IPS-18a (cell line): ENCODE measurements at regions not wholly inside any gene's neighbourhood (a gene's known extent, or its start where the extent isn't known, plus 50 kb on each side); places are given as distances from the start of the nearest gene placed in this dataset.
"Not testable (repeated sequence)": the region's sequence is repeated elsewhere in the genome, so short reads cannot be mapped to it uniquely, and the experiment has no call there.

Source experiments
- H3K27ac ChIP-seq: one replicate; pipeline ENCODE4 v1.5.1; 2013; ENCODE audit warnings: low read length
- H3K27me3 ChIP-seq: one replicate; pipeline ENCODE4 v1.6.1; 2013; ENCODE audit warnings: mild to moderate bottlenecking, low read length; ENCODE audit not compliant: control insufficient read depth, insufficient read depth
- H3K36me3 ChIP-seq: one replicate; pipeline ENCODE4 v1.6.1; 2013; ENCODE audit warnings: low read depth, low read length; ENCODE audit not compliant: control insufficient read depth
- H3K4me1 ChIP-seq: one replicate; pipeline ENCODE4 v1.6.1; 2013; ENCODE audit warnings: low read depth, low read length; ENCODE audit not compliant: control insufficient read depth
- H3K4me3 ChIP-seq: one replicate; pipeline ENCODE4 v1.5.1; 2013; ENCODE audit warnings: low read length
- H3K9ac ChIP-seq: one replicate; pipeline ENCODE4 v1.6.1; 2013; ENCODE audit warnings: mild to moderate bottlenecking, low read length, moderate library complexity
- H3K9me3 ChIP-seq: one replicate; pipeline ENCODE4 v1.6.1; 2013; ENCODE audit warnings: low read depth, low read length; ENCODE audit not compliant: control insufficient read depth

- H3K27me3 ChIP-seq, result no peaks in the 10 kb centered on the region
- no peaks in the 10 kb centered on the region for H3K4me1 ChIP-seq
- H3K36me3 ChIP-seq, result no peaks in the 10 kb centered on the region
- no peak overlapping the region for H3K27ac ChIP-seq
- H3K4me3 ChIP-seq, result no peak overlapping the region
- H3K9ac ChIP-seq, result no peak overlapping the region
- H3K9me3 ChIP-seq, result peaks cover 7% of the 10 kb centered on the region
Measured at GRCh38 chr4:120561648-120562047, 360.9 kb downstream of the PRDM5 start.

GRCh38 chr4:120557372-120557771 is 365.2 kb downstream of the PRDM5 start:
- Histone ChIP-seq H3K9ac (no peak overlapping the region), H3K4me1 (no peaks in the 10 kb centered on the region), H3K27ac (no peak overlapping the region), H3K27me3 (no peaks in the 10 kb centered on the region), H3K9me3 (peaks cover 7% of the 10 kb centered on the region), H3K36me3 (no peaks in the 10 kb centered on the region), H3K4me3 (no peak overlapping the region)

GRCh38 chr4:120555058-120555457 is 367.5 kb downstream of the PRDM5 start:
- H3K4me3 ChIP-seq, result no peak overlapping the region
- no peaks in the 10 kb centered on the region for H3K27me3 ChIP-seq
- H3K36me3 ChIP-seq, result no peaks in the 10 kb centered on the region
- no peak overlapping the region for H3K27ac ChIP-seq
- H3K9me3 ChIP-seq, result no peaks in the 10 kb centered on the region
- no peaks in the 10 kb centered on the region for H3K4me1 ChIP-seq
- H3K9ac ChIP-seq, result no peak overlapping the region

- no peak overlapping the region for H3K27ac ChIP-seq
- H3K9me3 ChIP-seq, result no peaks in the 10 kb centered on the region
- no peaks in the 10 kb centered on the region for H3K4me1 ChIP-seq
- H3K27me3 ChIP-seq, result no peaks in the 10 kb centered on the region
- no peak overlapping the region for H3K4me3 ChIP-seq
- no peak overlapping the region for H3K9ac ChIP-seq
- no peaks in the 10 kb centered on the region for H3K36me3 ChIP-seq
Measured at GRCh38 chr4:120554086-120554485, 368.4 kb downstream of the PRDM5 start.

GRCh38 chr4:120550624-120551220 is 371.8 kb downstream of the PRDM5 start:
- H3K9me3 ChIP-seq, H3K4me3 ChIP-seq, H3K4me1 ChIP-seq, H3K9ac ChIP-seq, H3K36me3 ChIP-seq, H3K27me3 ChIP-seq, H3K27ac ChIP-seq: not testable (repeated sequence)

GRCh38 chr4:120549011-120549570 is 373.4 kb downstream of the PRDM5 start:
- Histone ChIP-seq H3K9ac (no peak overlapping the region), H3K36me3 (no peaks in the 10 kb centered on the region), H3K4me1 (no peaks in the 10 kb centered on the region), H3K9me3 (no peaks in the 10 kb centered on the region), H3K27me3 (no peaks in the 10 kb centered on the region), H3K27ac (no peak overlapping the region), H3K4me3 (no peak overlapping the region)

- Histone ChIP-seq H3K27me3 (no peaks in the 10 kb centered on the region), H3K9ac (no peak overlapping the region), H3K4me1 (no peaks in the 10 kb centered on the region), H3K4me3 (no peak overlapping the region), H3K9me3 (no peaks in the 10 kb centered on the region), H3K36me3 (no peaks in the 10 kb centered on the region), H3K27ac (no peak overlapping the region)
Measured at GRCh38 chr4:120545391-120545790, 377.1 kb downstream of the PRDM5 start.

- H3K4me1 ChIP-seq, result no peaks in the 10 kb centered on the region
- H3K27ac ChIP-seq, result no peak overlapping the region
- no peaks in the 10 kb centered on the region for H3K27me3 ChIP-seq
- H3K9me3 ChIP-seq, result no peaks in the 10 kb centered on the region
- no peak overlapping the region for H3K9ac ChIP-seq
- H3K4me3 ChIP-seq, result no peak overlapping the region
- no peaks in the 10 kb centered on the region for H3K36me3 ChIP-seq
Measured at GRCh38 chr4:120544838-120545237, 377.7 kb downstream of the PRDM5 start.

- Histone ChIP-seq H3K27ac (no peak overlapping the region), H3K36me3 (no peaks in the 10 kb centered on the region), H3K9me3 (no peaks in the 10 kb centered on the region), H3K27me3 (no peaks in the 10 kb centered on the region), H3K9ac (no peak overlapping the region), H3K4me3 (no peak overlapping the region), H3K4me1 (no peaks in the 10 kb centered on the region)
Measured at GRCh38 chr4:120540625-120541024, 381.9 kb downstream of the PRDM5 start.

- H3K36me3 ChIP-seq, result no peaks in the 10 kb centered on the region
- H3K27ac ChIP-seq, result no peak overlapping the region
- no peaks in the 10 kb centered on the region for H3K4me1 ChIP-seq
- H3K27me3 ChIP-seq, result no peaks in the 10 kb centered on the region
- H3K4me3 ChIP-seq, result no peak overlapping the region
- no peak overlapping the region for H3K9ac ChIP-seq
- H3K9me3 ChIP-seq, result no peaks in the 10 kb centered on the region
Measured at GRCh38 chr4:120536884-120537283, 385.6 kb downstream of the PRDM5 start.

GRCh38 chr4:120528428-120528827 is 394.1 kb downstream of the PRDM5 start:
- H3K27me3 ChIP-seq, result no peaks in the 10 kb centered on the region
- H3K9me3 ChIP-seq, result no peaks in the 10 kb centered on the region
- H3K9ac ChIP-seq, result no peak overlapping the region
- H3K36me3 ChIP-seq, result no peaks in the 10 kb centered on the region
- no peak overlapping the region for H3K27ac ChIP-seq
- no peak overlapping the region for H3K4me3 ChIP-seq
- H3K4me1 ChIP-seq, result peaks cover 18% of the 10 kb centered on the region

GRCh38 chr4:120526033-120526432 is 396.5 kb downstream of the PRDM5 start:
- no peaks in the 10 kb centered on the region for H3K36me3 ChIP-seq
- H3K4me1 ChIP-seq, result peaks cover 18% of the 10 kb centered on the region
- H3K27me3 ChIP-seq, result no peaks in the 10 kb centered on the region
- no peak overlapping the region for H3K9ac ChIP-seq
- no peak overlapping the region for H3K4me3 ChIP-seq
- H3K9me3 ChIP-seq, result no peaks in the 10 kb centered on the region
- H3K27ac ChIP-seq, result no peak overlapping the region
